Hippocampal formation (tissue), 2 donors: ENCODE measurements at regions not wholly inside any gene's neighbourhood (a gene's known extent, or its start where the extent isn't known, plus 50 kb on each side); places are given as distances from the start of the nearest gene placed in this dataset.
"Not testable (repeated sequence)": the region's sequence is repeated elsewhere in the genome, so short reads cannot be mapped to it uniquely, and the experiment has no call there.

Source experiments
- DNase-seq, 2 donors: peaks; one replicate each; lab custom pipeline; 2025; lab: John Stamatoyannopoulos, UW

GRCh38 chr5:74403771-74404170, 236.8 kb downstream of the ENC1 start:
- no peak for DNase-seq

- DNase-seq: no peak
Measured at GRCh38 chr5:74402553-74402952, 238.0 kb downstream of the ENC1 start.

- no peak for DNase-seq
Measured at GRCh38 chr5:74401946-74402320, 238.6 kb downstream of the ENC1 start.

- DNase-seq: no peak
Measured at GRCh38 chr5:74401281-74401945, 239.1 kb downstream of the ENC1 start.

DNA sequence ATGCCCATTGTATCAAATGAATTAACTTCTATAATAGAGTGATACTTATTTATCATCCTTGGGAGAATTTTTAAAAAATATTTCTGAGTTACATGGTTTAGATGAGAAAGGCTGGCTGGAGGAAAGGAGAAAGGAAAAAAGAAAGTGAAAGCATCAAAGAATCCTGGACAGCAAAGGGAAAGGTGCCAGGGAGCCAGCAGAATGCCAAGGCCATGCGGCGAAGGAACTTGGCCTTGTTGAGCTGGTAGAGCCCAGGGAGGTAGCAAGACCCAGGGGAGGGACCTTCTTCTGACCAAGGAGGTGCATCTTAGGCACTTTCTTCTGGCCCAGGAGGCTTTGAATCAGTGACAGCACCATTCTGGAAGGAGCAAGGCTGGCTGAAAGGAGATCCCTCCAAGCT, 240.5 kb downstream of the ENC1 start:
- no peak for DNase-seq

GRCh38 chr5:74396913-74397622, 243.5 kb downstream of the ENC1 start:
- DNase-seq: no peak

DNA sequence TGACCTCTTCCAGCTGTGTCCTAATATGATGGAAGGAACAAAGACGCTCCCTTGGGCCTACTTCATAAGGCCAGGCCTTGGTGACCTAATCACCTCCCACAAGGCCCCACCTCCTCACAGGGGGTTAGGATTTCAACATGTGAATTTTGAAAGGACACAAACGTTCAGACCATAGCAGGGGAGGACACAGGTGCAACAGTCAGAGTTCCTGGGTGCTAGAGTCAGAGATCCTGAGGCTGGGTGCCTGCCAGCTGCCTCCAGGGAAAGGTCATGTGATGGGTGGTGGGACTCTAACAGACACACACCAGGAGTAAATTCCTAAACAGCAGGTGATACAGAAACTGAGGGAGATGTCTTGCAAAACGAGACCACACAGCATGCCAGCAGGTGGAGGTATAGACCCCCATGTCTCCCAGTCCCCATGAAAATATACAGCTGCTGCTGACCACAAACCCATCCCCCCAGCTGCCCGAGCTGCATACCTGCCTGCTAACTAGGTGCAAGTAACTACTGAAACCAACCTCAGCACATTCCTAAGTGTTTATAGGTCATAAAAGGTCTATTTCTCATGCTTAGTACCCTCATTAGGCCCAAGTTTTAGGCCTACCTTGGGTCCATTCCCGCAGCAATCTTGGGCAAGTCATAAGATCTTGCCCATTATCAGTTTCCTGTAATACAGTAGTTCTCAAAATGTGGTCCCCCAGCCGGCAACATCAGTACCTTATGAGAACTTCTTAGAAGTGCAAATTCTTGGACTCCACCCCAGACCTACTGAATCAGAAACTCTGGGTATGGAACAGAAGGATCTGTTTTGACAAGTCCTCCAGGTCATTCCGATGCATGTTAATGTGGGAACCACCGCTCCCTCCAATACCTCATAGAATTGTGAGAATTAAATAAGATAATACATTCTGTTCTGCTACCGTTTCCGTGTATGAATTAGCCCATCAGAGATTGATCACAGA, 245.3 kb downstream of the ENC1 start:
- DNase-seq: no peak

DNA sequence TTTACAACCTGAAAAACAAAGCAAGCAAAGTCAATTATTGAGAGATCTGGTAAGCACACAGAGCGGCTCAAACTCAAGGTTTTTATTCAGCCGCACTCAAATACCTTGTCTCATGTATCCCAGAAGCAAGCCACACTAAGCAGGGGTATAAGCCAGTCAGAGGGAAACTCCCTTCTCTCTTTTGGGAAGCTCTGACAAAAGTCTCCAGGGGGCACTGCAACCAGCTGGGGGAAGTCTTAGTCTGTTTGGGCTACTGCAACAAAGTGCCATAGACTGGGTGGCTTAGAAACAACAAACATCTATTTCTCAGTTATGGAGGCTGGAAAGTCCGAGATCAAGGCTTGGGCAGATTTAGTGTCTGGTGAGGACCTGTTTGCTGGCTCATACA, 246.0 kb downstream of the ENC1 start:
- DNase-seq: no peak

- no peak for DNase-seq
Measured at GRCh38 chr5:74393943-74394342, 246.6 kb downstream of the ENC1 start.

- no peak for DNase-seq
Measured at GRCh38 chr5:74392711-74393351, 247.7 kb downstream of the ENC1 start.

GRCh38 chr5:74391410-74391809, 249.1 kb downstream of the ENC1 start:
- no peak for DNase-seq

DNA sequence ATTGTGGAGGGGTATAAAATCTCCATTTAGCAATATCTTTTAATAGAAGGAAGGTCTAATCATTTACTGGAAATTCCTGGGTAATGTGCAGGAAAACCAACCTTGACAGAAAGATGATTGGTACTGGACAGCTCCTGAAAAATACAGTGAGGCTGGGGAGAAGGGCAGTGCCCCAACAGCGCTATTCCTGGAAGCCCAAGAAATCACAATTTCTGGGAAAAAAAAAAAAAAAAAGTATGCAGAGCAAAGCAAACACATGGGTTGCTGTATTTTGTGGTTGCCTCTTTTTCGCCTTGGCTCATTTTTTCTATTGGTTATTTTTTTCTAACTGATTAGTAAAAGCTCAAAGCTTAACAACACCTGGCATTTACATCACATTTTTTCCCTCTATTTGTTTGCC, 249.7 kb downstream of the ENC1 start:
- no peak for DNase-seq

GRCh38 chr5:74390306-74390637, 250.3 kb downstream of the ENC1 start:
- DNase-seq: no peak

DNA sequence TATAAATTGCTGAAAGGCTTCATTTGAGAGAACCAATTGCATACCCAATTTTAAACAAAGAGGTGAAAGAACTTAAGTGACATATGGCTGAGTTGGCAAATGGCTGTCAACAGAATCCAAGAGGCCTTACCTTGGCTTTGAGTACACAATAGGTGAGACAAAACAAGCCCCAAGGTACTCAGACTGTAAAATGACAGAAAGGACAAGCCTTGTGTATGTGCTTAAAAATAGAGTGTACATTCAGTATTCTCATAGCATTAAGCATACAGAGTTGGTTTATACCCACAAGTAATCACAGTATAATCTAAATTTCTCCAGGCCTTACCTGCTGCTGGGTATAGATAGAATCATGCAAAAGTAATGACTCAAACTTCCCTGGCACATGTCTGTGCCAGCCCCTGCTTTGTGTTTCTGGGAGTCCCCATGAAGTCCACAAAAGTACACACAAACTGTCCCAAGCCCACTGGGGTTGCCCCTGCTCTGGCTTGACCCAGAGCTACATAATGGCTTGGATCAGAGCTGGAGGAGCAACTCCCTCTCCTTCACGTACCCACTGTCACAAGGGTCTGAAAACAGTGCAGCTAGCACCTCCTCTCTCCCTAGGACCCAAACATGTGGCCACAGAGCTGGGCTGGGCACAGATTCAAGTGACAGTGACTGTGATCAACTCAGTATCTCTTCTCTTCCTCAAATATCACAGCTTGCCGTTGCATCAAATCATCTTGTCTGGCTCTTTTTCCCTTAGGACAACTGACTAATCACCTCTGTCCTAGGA, 250.8 kb downstream of the ENC1 start:
- no peak for DNase-seq

GRCh38 chr5:74388411-74388810, 252.1 kb downstream of the ENC1 start:
- not testable (repeated sequence) for DNase-seq

DNA sequence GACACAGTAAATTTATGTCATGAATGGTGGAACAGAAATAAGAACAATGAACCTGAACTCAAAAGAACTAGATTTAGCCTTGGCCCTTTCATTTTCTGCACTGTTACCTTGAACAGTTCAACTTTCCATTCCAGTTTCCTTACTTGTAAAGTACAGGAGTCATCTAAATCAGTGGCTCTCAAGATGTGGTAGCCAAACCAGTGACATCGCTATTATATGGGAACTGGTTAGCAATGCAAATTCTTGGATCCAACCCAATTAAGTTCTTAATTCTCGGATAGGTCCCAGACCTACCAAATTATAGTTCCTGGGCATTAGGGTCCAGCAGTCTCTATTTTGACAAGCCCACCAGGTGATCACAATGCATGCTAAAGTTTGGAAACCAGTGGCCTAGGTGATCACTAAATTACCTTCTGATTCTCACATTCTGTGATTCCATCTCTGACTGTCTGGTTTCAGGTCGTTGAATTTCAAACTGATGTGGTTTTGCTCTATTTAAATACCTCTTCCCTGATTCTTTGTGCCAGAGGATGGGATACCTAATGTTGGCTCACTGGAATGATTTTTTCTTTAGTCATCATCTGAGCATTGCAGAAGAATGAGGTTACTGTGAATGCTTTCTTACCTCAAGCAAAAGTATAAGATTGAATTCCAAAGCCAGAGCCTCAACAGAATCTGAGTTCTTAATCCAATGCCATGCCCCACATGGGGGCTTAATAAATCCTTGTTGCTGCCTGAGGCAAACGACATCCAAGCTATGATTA, 253.8 kb downstream of the ENC1 start:
- no peak for DNase-seq

GRCh38 chr5:74384851-74385250, 255.7 kb downstream of the ENC1 start:
- no peak for DNase-seq

- DNase-seq: no peak
Measured at GRCh38 chr5:74382987-74383593, 257.4 kb downstream of the ENC1 start.

GRCh38 chr5:74382123-74382855, 258.2 kb downstream of the ENC1 start:
- DNase-seq: no peak

DNA sequence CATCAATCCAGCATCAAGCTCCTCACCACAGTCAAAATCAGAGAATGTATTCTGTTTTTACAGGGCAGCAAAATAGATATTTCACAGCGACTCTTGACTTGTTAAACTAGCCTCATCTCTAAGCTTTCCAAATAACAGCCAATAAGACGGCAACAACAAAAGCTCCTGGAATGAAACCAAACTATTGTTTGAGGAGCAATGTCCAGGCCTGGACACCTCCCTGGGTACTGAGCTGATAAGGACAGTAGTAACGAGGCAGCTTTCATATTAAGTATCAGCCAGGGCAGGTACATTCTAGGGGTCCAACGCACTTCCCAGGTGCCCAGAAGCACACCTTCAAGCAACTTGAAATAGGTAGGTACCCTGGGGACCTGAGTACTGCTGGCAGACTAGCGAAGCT, 260.3 kb downstream of the ENC1 start:
- DNase-seq: no peak
